ENCODE measurements at regions not wholly inside any gene's neighbourhood (a gene's known extent, or its start where the extent isn't known, plus 50 kb on each side); places are given as distances from the start of the nearest gene placed in this dataset.

- H3K9me3 ChIP-seq = no peaks in the 10 kb centered on the region
- H3K4me2 ChIP-seq = no peak overlapping the region
- ChIA-PET CTCF (interaction anchor here (0.6 kb wide), 1 partner anchor 56 kb away, joined by 3 read pairs; no protein-coding TSS in a partner anchor), POLR2A (no interaction called here)
- H3K27ac ChIP-seq = no peak overlapping the region
- H3K4me1 ChIP-seq = no peaks in the 10 kb centered on the region
- ATAC-seq (no peak), FAIRE-seq (no peak), DNase-seq (ENCODE audit: low read depth in 1 of 2, low spot score in 1 of 2) (no peak)
- WGBS (ENCODE audit: missing lambda C conversion rate) = 64% methylated on average over 4 of the region's 4 CpGs
- no peak overlapping the region for H3K4me3 ChIP-seq
- TF ChIP-seq CHD2 (IDR thresholded peaks at IDR 0.05; ENCODE audit: low read length, partially characterized antibody) (no peak), ZSCAN20 (CRISPR knock-in tag; IDR thresholded peaks at IDR 0.05) (no peak)
Measured at GRCh38 chr4:122065149-122065548, 87.0 kb upstream of the BLTP1 start.

- ChIA-PET POLR2A (no interaction called here), CTCF (no interaction called here)
- H3K4me2 ChIP-seq = no peak overlapping the region
- H3K4me3 ChIP-seq = no peak overlapping the region
- ATAC-seq (no peak), FAIRE-seq (no peak), DNase-seq (ENCODE audit: low read depth in 1 of 2, low spot score in 1 of 2) (no peak)
- H3K4me1 ChIP-seq = no peaks in the 10 kb centered on the region
- H3K9me3 ChIP-seq = no peaks in the 10 kb centered on the region
- H3K27ac ChIP-seq = no peak overlapping the region
- TF ChIP-seq CHD2 (IDR thresholded peaks at IDR 0.05; ENCODE audit: low read length, partially characterized antibody) (no peak), CBX2 (IDR thresholded peaks at IDR 0.05; ENCODE audit: borderline replicate concordance, low read depth) (no peak), E2F6 (IDR thresholded peaks at IDR 0.05; ENCODE audit: borderline replicate concordance, low read depth) (no peak)
- 68% methylated on average over 4 of the region's 4 CpGs for WGBS (ENCODE audit: missing lambda C conversion rate)
Measured at GRCh38 chr4:122053186-122053585, 98.9 kb upstream of the BLTP1 start.

GRCh38 chr4:122052677-122053076, 99.5 kb upstream of the BLTP1 start:
- POLR2A ChIA-PET = no interaction called here
- no peak for DNase-seq (ENCODE audit: low read depth in 1 of 2, low spot score in 1 of 2)

GRCh38 chr4:122050841-122051240, 99.0 kb upstream of the TRPC3 start:
- no peak for FAIRE-seq
- DNase-seq (ENCODE audit: low read depth in 1 of 2, low spot score in 1 of 2) = no peak
- no peak for ATAC-seq
- no peaks in the 10 kb centered on the region for H3K9me3 ChIP-seq
- no peak overlapping the region for H3K4me3 ChIP-seq
- POLR2A ChIA-PET = no interaction called here
- H3K4me2 ChIP-seq = no peak overlapping the region
- no peaks in the 10 kb centered on the region for H3K4me1 ChIP-seq
- H3K27ac ChIP-seq = no peak overlapping the region
- CTCF ChIA-PET = no interaction called here
- 78% methylated on average over 3 of the region's 3 CpGs for WGBS (ENCODE audit: missing lambda C conversion rate)
- TF ChIP-seq ESRRA (IDR thresholded peaks at IDR 0.05; ENCODE audit: borderline replicate concordance, low read length) (no peak), TFCP2L1 (CRISPR knock-in tag; IDR thresholded peaks at IDR 0.05) (no peak), HEYL (CRISPR knock-in tag; IDR thresholded peaks at IDR 0.05) (no peak), GATA3 (IDR thresholded peaks at IDR 0.05; ENCODE audit: borderline replicate concordance) (no peak), BHLHE40 (IDR thresholded peaks at IDR 0.05; ENCODE audit: low read depth, low read length) (no peak), ZSCAN20 (CRISPR knock-in tag; IDR thresholded peaks at IDR 0.05) (no peak), NFE2L2 (conservative IDR thresholded peaks at IDR 0.05; ENCODE audit: low read length) (no peak), SMC3 (IDR thresholded peaks at IDR 0.05) (no peak), CHD4 (IDR thresholded peaks at IDR 0.05; ENCODE audit: borderline replicate concordance) (no peak), HOXA7 (CRISPR knock-in tag; IDR thresholded peaks at IDR 0.05) (no peak), RFX5 (IDR thresholded peaks at IDR 0.05) (no peak), ZC3H11A (IDR thresholded peaks at IDR 0.05) (no peak), CBX8 (IDR thresholded peaks at IDR 0.05) (no peak), KDM1A (IDR thresholded peaks at IDR 0.05; ENCODE audit: low read depth) (no peak), PHF8 (IDR thresholded peaks at IDR 0.05; ENCODE audit: borderline replicate concordance, low read depth) (no peak), CEBPB (IDR thresholded peaks at IDR 0.05) (no peak), HDAC2 (IDR thresholded peaks at IDR 0.05) (no peak)

More at GRCh38 chr4:122052677-122053076, 99.5 kb upstream of the BLTP1 start:
- Histone ChIP-seq H3K4me3 (no peak overlapping the region), H3K9me3 (no peaks in the 10 kb centered on the region), H3K27ac (no peak overlapping the region), H3K4me2 (no peak overlapping the region), H3K4me1 (no peaks in the 10 kb centered on the region)
- no peak for TF ChIP-seq RARB (CRISPR knock-in tag; IDR thresholded peaks at IDR 0.05)
- no peak for TF ChIP-seq CBX2 (IDR thresholded peaks at IDR 0.05; ENCODE audit: borderline replicate concordance, low read depth)
- no peak for TF ChIP-seq MAFK (IDR thresholded peaks at IDR 0.05; ENCODE audit: partially characterized antibody)
- no peak for TF ChIP-seq ZSCAN20 (CRISPR knock-in tag; IDR thresholded peaks at IDR 0.05)
- TF ChIP-seq BHLHE40 (IDR thresholded peaks at IDR 0.05; ENCODE audit: low read depth, low read length) = no peak
- no peak for TF ChIP-seq GATA3 (IDR thresholded peaks at IDR 0.05; ENCODE audit: borderline replicate concordance)
- no peak for TF ChIP-seq JUN (IDR thresholded peaks at IDR 0.05)
- no peak for TF ChIP-seq EHF (CRISPR knock-in tag; IDR thresholded peaks at IDR 0.05)
- TF ChIP-seq CTCF (IDR thresholded peaks at IDR 0.05) = no peak
- TF ChIP-seq PHF8 (IDR thresholded peaks at IDR 0.05; ENCODE audit: borderline replicate concordance, low read depth) = no peak
- TF ChIP-seq BCL3 (IDR thresholded peaks at IDR 0.05) = no peak
- no peak for TF ChIP-seq TP53 (CRISPR knock-in tag; IDR thresholded peaks at IDR 0.05)
- no peak for TF ChIP-seq ZC3H11A (IDR thresholded peaks at IDR 0.05)
- no peak for TF ChIP-seq KDM5A (IDR thresholded peaks at IDR 0.05)
- no peak for TF ChIP-seq TFCP2L1 (CRISPR knock-in tag; IDR thresholded peaks at IDR 0.05)
- 38% methylated on average over 3 of the region's 3 CpGs for WGBS (ENCODE audit: missing lambda C conversion rate)
- no peak for ATAC-seq
- no peak for FAIRE-seq
- CTCF ChIA-PET = no interaction called here
